Testis (tissue), 2 donors: ENCODE measurements at regions not wholly inside any gene's neighbourhood (a gene's known extent, or its start where the extent isn't known, plus 50 kb on each side); places are given as distances from the start of the nearest gene placed in this dataset.

ENCODE experiments used
- DNase-seq: peaks from one replicate; pipeline ENCODE4 v3.0.0-alpha.2; 2019
- H3K27ac ChIP-seq, 2 donors: fragments of 200-600 bp; sonication (generic); one replicate each; pipeline ENCODE4 v1.5.1; 2019
- H3K27me3 ChIP-seq: fragments of 200-600 bp; sonication (generic); one replicate; pipeline ENCODE4 v1.5.1; 2019
- H3K36me3 ChIP-seq: fragments of 200-600 bp; sonication (generic); one replicate; pipeline ENCODE4 v1.5.1; 2017; ENCODE audit warnings: low read depth; ENCODE audit errors: missing control alignments
- H3K4me1 ChIP-seq: fragments of 200-600 bp; sonication (generic); one replicate; pipeline ENCODE4 v1.5.1; 2019
- H3K4me3 ChIP-seq, 2 donors: fragments of 200-600 bp; sonication (generic); one replicate each; pipeline ENCODE4 v1.5.1; 2017 to 2019
- H3K9me3 ChIP-seq: fragments of 200-600 bp; sonication (generic); one replicate; pipeline ENCODE4 v1.5.1; 2017
- CTCF ChIP-seq, 3 experiments: fragments of 450-650 bp in 2 of 3; fragments of 200-600 bp in 1 of 3; sonication (generic) in 1 of 3; IDR thresholded peaks; one replicate each; pipeline ENCODE4 v1.5.1; 2016 to 2019; ENCODE audit warnings: antibody characterized with exemption in 3 of 3, mild to moderate bottlenecking in 2 of 3, moderate library complexity in 1 of 3
- POLR2A ChIP-seq: fragments of 450-650 bp; IDR thresholded peaks from one replicate; pipeline ENCODE4 v1.6.1; 2017; ENCODE audit warnings: antibody characterized with exemption, mild to moderate bottlenecking, moderate library complexity
- WGBS, 2 donors: methylation state at CpG; one replicate each; pipeline ENCODE4 v1.1.5; 2018; 5-methylcytosine and 5-hydroxymethylcytosine counted together
- intact Hi-C: fragments of 100-400 bp; cut with DNase I; formaldehyde crosslinking; loops from one replicate; pipeline ENCODE4 v1.15.1; 2023; ENCODE audit warnings: low total_unique reads

GRCh38 chr1:60899464-60899863 is 182.9 kb upstream of the NFIA start:
- no peak for DNase-seq
- intact Hi-C loops, result no loop called here
- H3K27ac ChIP-seq, result no peak overlapping the region
- H3K9me3 ChIP-seq, result no peaks in the 10 kb centered on the region
- no peak overlapping the region for H3K4me3 ChIP-seq
- no peaks in the 10 kb centered on the region for H3K27me3 ChIP-seq
- no peaks in the 10 kb centered on the region for H3K36me3 ChIP-seq
- WGBS, 2 donors, result 79 to 85% methylated on average over 3 of the region's 3 CpGs
- H3K4me1 ChIP-seq, result peaks cover 2% of the 10 kb centered on the region
- TF ChIP-seq CTCF (IDR thresholded peaks at IDR 0.05) (no peak), POLR2A (no peak)

GRCh38 chr1:60898987-60899386 is 183.4 kb upstream of the NFIA start:
- no peak for DNase-seq
- no peak overlapping the region for H3K4me3 ChIP-seq
- intact Hi-C loops, result no loop called here
- H3K4me1 ChIP-seq, result no peaks in the 10 kb centered on the region
- WGBS, 2 donors, result 93 to 95% methylated on average over 4 of the region's 4 CpGs
- TF ChIP-seq CTCF (IDR thresholded peaks at IDR 0.05), result no peak
- TF ChIP-seq POLR2A, result no peak
- no peak overlapping the region for H3K27ac ChIP-seq
- no peaks in the 10 kb centered on the region for H3K27me3 ChIP-seq
- no peaks in the 10 kb centered on the region for H3K9me3 ChIP-seq
- no peaks in the 10 kb centered on the region for H3K36me3 ChIP-seq

- Histone ChIP-seq H3K4me3 (no peak overlapping the region), H3K27ac (no peak overlapping the region), H3K9me3 (no peaks in the 10 kb centered on the region), H3K27me3 (no peaks in the 10 kb centered on the region), H3K4me1 (no peaks in the 10 kb centered on the region), H3K36me3 (no peaks in the 10 kb centered on the region)
- intact Hi-C loops, result no loop called here
- 88 to 89% methylated on average over 4 of the region's 4 CpGs for WGBS, 2 donors
- TF ChIP-seq CTCF (IDR thresholded peaks at IDR 0.05), result no peak
- no peak for DNase-seq
Measured at GRCh38 chr1:60898413-60898812, 183.9 kb upstream of the NFIA start.

GRCh38 chr1:60896701-60897363 is 185.5 kb upstream of the NFIA start:
- intact Hi-C loops, result no loop called here
- WGBS, 2 donors, result 89 to 90% methylated on average over 14 of the region's 14 CpGs
- DNase-seq, result no peak
- TF ChIP-seq CTCF (IDR thresholded peaks at IDR 0.05), result no peak
- Histone ChIP-seq H3K36me3 (no peaks in the 10 kb centered on the region), H3K4me1 (no peaks in the 10 kb centered on the region), H3K27me3 (no peaks in the 10 kb centered on the region), H3K27ac (no peak overlapping the region), H3K4me3 (no peak overlapping the region), H3K9me3 (no peaks in the 10 kb centered on the region)

DNA sequence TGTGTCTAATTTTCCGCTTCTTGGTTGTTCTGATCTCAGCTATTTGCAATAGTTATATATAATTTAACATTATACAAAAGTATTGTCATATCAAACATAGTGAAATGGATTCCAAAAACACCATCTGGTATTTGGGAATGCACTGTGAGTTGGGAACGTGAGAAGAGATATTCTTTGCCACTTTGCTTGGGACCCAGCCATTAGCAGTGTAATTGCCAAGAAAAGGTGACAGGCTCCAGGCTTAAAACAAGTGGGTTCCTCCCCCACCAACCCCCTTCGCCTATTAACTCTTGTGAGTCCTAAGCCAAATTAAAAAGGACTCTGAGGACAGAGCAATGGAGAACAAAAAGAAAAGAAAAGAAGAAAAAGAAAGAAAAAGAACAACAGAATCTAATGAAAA is 186.7 kb upstream of the NFIA start:
- no peaks in the 10 kb centered on the region for H3K36me3 ChIP-seq
- H3K9me3 ChIP-seq, result no peaks in the 10 kb centered on the region
- intact Hi-C loops, result no loop called here
- H3K4me1 ChIP-seq, result no peaks in the 10 kb centered on the region
- TF ChIP-seq POLR2A (no peak), CTCF (IDR thresholded peaks at IDR 0.05) (no peak)
- H3K27me3 ChIP-seq, result no peaks in the 10 kb centered on the region
- no peak overlapping the region for H3K27ac ChIP-seq
- WGBS, 2 donors, result 67 to 69% methylated on average over 3 of the region's 3 CpGs
- no peak overlapping the region for H3K4me3 ChIP-seq
- DNase-seq, result no peak
